Activated naive CD8-positive, alpha-beta T cell treated with anti-CD3 and anti-CD28 coated beads for 36 hours (primary cell): ENCODE measurements at regions not wholly inside any gene's neighbourhood (a gene's known extent, or its start where the extent isn't known, plus 50 kb on each side); places are given as distances from the start of the nearest gene placed in this dataset.
A peak's percentile ranks its signal among the peaks of the same experiment; 100 is the strongest.
"Not testable (repeated sequence)": the region's sequence is repeated elsewhere in the genome, so short reads cannot be mapped to it uniquely, and the experiment has no call there.

Experiments
- DNase-seq: peaks from one replicate; pipeline ENCODE4 v3.0.0; 2021
- H3K27ac Mint-ChIP-seq: one replicate; pipeline ENCODE4 v1.8.0; 2022; ENCODE audit warnings: mild to moderate bottlenecking, moderate library complexity, mixed read lengths
- H3K27me3 Mint-ChIP-seq: one replicate; pipeline ENCODE4 v1.8.0; 2022; ENCODE audit warnings: mild to moderate bottlenecking, mixed read lengths
- H3K36me3 Mint-ChIP-seq: one replicate; pipeline ENCODE4 v1.8.0; 2021; ENCODE audit warnings: mild to moderate bottlenecking, mixed read lengths
- H3K4me1 Mint-ChIP-seq: one replicate; pipeline ENCODE4 v1.8.0; 2021; ENCODE audit warnings: mixed read lengths
- H3K4me3 Mint-ChIP-seq: one replicate; pipeline ENCODE4 v1.8.0; 2022; ENCODE audit warnings: mild to moderate bottlenecking, moderate library complexity, mixed read lengths
- H3K9me3 Mint-ChIP-seq: one replicate; pipeline ENCODE4 v1.8.0; 2022; ENCODE audit warnings: mixed read lengths

DNA sequence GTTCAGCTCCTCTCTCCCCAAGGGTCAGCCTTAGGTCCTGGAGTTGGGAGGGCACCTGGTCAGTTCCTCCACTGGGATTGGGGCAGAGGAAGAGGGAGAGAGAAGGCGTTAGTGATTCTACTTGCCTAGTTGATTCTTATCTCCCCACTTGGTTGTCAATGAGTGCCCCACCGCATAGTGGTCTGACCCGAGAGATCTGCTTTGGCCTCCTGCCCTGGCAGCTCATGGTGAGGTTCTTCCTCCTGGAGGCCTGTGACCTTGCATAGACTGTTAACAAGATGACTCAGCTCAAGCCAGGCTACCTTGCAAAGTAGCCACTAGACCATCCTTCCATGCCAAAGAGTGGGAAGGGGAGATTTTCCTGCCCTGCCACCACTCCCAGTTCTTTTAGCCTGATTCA is 160.6 kb downstream of the TMEM200A start:
- peaks cover 28% of the 10 kb centered on the region for H3K9me3 Mint-ChIP-seq
- no peak for DNase-seq
- no peak overlapping the region for H3K27ac Mint-ChIP-seq
- peaks cover 24% of the 10 kb centered on the region for H3K4me1 Mint-ChIP-seq
- no peaks in the 10 kb centered on the region for H3K27me3 Mint-ChIP-seq
- H3K4me3 Mint-ChIP-seq, result no peak overlapping the region
- peaks cover 8% of the 10 kb centered on the region for H3K36me3 Mint-ChIP-seq

DNA sequence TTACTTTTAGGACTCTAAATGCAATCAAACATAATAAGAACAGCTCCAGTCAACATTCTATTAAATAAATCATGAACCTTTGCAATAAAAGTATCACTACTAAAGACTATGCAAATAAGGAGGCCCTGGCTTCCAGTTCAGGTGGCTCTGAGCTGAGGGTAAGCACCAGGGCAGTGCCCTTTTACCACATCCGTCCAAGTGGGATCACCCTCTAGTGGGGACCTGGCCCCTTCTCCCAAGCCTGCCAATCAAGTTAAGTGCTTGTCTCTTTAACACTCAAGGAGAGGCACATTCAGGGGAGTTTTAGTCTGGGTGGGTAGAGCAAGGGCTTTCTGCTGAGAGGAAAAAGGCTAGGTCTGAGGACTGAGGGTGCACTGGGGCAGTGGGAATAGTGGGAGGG is 161.4 kb downstream of the TMEM200A start:
- Mint-ChIP-seq H3K9me3 (peaks cover 29% of the 10 kb centered on the region), H3K27me3 (no peaks in the 10 kb centered on the region)

DNA sequence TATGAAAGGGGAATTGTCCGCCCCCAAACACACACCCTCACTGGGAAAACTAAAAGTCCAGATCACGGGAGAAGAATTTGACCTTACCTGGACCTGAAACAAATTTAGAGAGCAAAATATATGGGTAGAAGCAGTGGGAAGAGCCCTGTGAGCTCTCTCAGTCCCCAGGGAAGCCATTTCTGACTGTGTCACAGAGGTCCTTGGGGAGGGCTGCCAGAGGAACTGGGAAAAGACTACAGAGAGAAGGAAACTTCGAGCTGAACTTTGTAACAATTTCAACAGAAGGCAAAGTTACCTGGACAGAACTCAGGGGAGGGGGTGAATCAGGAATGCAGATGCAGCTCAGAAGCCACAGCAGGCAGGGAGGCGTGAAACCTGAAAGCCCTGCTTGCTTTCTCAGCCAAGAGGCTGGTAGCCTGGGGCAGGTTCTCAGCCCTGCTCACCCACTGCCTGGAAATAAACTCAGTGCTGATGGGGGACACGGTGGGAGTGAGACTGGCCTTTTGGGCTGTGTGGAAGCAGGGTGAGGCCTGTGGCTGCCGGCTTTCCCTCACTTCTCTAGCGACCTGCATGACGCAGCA is 163.8 kb downstream of the TMEM200A start:
- peaks cover 17% of the 10 kb centered on the region for H3K4me1 Mint-ChIP-seq
- no peaks in the 10 kb centered on the region for H3K27me3 Mint-ChIP-seq
- H3K4me3 Mint-ChIP-seq, result no peak overlapping the region
- no peak overlapping the region for H3K27ac Mint-ChIP-seq
- H3K36me3 Mint-ChIP-seq, result peaks cover 11% of the 10 kb centered on the region
- peaks cover 28% of the 10 kb centered on the region for H3K9me3 Mint-ChIP-seq
- no peak for DNase-seq

More for the DNA sequence above, 161.4 kb downstream of the TMEM200A start:
- Mint-ChIP-seq H3K36me3 (peaks cover 11% of the 10 kb centered on the region), H3K4me3 (no peak overlapping the region), H3K27ac (no peak overlapping the region), H3K4me1 (peaks cover 24% of the 10 kb centered on the region)
- no peak for DNase-seq

DNA sequence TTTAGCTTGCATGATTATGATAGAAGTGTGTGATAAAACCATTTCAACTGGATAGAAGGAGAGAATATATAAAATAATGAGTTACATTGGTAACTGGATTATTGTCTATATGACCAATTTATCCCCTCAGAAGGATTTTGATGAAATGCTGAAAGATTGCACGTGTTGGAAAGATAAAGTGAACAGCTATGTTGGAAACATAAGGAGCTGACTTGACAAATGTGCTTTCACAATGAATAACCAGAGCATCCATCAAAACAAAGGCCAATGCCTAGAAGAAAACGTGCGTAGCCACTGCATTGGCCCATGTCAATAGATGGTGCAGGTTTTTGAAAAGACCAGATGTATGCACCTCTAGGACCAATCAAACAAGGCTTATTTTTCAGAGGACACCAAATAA is 168.8 kb downstream of the TMEM200A start:
- Mint-ChIP-seq H3K9me3 (peaks cover 33% of the 10 kb centered on the region), H3K27ac (no peak overlapping the region), H3K4me3 (no peak overlapping the region), H3K36me3 (peaks cover 26% of the 10 kb centered on the region), H3K4me1 (peaks cover 10% of the 10 kb centered on the region), H3K27me3 (no peaks in the 10 kb centered on the region)
- no peak for DNase-seq

DNA sequence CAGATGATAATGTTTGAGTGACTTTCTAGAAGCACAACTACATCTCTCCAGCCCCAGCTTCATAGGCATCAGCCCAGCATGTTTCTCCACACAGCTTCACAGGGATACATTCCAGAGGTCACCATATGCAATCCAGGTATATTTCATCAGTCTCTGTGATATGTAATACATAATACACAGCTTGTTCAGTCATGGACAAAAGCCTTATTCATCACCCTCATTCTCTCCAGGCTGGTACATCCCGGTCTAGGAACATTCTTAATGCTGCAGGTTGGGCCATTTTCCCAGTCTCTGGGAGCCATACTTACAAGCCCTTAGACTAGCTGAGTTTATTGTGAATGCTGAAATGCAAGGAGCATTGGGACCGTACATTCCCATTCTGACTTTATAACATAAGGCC is 169.4 kb downstream of the TMEM200A start:
- Mint-ChIP-seq H3K27me3 (no peaks in the 10 kb centered on the region), H3K4me1 (peaks cover 10% of the 10 kb centered on the region), H3K36me3 (peaks cover 27% of the 10 kb centered on the region), H3K27ac (no peak overlapping the region), H3K4me3 (no peak overlapping the region), H3K9me3 (peaks cover 33% of the 10 kb centered on the region)
- DNase-seq, result no peak

DNA sequence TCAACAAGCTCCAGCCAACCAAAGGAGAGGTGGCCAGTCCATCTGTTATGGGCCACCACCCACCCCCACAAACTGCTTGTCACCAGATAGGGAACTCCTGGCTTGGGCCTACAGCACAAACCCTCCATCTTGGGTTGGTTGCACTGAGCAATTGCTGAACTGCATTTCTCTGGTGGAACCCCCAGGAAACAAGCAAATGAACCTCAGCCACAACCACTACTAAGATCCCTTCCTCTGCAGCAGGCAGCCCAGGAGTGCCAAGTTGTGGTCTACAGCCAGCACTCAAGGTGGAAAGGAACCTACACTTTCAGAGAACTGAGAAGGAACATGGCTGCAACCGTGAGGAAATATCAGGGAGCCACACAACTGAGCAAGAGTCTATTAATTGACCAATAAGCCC is 171.6 kb downstream of the TMEM200A start:
- Mint-ChIP-seq H3K4me3 (no peak overlapping the region), H3K27ac (no peak overlapping the region), H3K27me3 (no peaks in the 10 kb centered on the region), H3K4me1 (peaks cover 10% of the 10 kb centered on the region), H3K36me3 (peaks cover 20% of the 10 kb centered on the region), H3K9me3 (peaks cover 26% of the 10 kb centered on the region)
- no peak for DNase-seq

DNA sequence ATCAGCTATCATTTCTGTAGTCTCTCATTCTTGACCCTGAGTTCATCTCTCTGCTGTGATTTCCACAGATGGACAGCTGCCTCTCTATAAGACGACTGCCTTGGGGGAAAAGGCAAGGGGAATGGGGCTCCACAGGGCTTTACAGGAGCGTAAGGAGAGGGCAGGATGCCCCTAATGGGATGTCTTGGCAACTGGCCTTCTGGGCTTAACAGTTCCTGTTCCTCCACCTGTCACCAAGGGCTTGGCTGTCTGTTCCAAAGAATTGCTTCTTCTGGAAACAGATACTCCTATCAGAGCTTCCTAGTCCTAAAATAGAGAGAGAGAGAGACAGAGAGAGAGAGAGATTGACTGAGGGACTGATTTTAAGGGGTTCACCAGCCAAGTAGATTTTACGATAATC is 181.9 kb downstream of the TMEM200A start:
- Mint-ChIP-seq H3K27me3 (no peaks in the 10 kb centered on the region), H3K4me3 (no peak overlapping the region), H3K36me3 (no peaks in the 10 kb centered on the region), H3K9me3 (peaks cover 4% of the 10 kb centered on the region), H3K4me1 (no peaks in the 10 kb centered on the region), H3K27ac (no peak overlapping the region)
- no peak for DNase-seq

DNA sequence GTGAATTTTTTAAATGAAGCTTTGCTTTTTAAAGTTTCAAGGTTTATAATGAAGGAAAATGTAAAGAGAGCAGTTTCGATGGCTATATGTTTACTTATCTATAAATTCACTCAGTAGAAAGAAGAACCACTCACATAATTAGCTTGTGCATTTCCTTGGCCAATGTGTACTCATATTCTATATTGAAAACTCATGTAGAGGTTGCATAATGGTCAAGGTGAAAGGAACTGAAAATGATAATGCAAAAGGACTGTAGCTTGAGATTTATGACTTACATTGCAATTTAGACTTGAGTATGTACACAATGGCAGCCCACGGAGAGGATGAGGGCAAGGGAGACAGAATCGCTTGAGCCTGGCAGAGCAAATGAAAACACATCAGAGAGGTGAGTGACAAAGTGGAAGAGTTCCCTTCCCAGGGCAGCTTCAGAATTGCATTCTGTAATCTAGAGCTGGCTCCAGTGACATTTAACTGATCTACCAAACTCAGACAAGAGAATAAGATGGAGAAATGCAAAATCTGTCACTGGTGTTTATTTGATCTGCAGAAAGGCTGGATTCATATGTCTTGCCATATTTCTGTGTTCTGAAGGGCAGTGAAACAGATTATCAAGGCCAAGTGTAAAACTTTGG is 191.8 kb downstream of the TMEM200A start:
- H3K4me1 Mint-ChIP-seq, result peaks cover 16% of the 10 kb centered on the region
- H3K4me3 Mint-ChIP-seq, result no peak overlapping the region
- H3K9me3 Mint-ChIP-seq, result peaks cover 4% of the 10 kb centered on the region
- no peak for DNase-seq
- peaks cover 1% of the 10 kb centered on the region for H3K36me3 Mint-ChIP-seq
- H3K27ac Mint-ChIP-seq, result no peak overlapping the region
- H3K27me3 Mint-ChIP-seq, result no peaks in the 10 kb centered on the region

DNA sequence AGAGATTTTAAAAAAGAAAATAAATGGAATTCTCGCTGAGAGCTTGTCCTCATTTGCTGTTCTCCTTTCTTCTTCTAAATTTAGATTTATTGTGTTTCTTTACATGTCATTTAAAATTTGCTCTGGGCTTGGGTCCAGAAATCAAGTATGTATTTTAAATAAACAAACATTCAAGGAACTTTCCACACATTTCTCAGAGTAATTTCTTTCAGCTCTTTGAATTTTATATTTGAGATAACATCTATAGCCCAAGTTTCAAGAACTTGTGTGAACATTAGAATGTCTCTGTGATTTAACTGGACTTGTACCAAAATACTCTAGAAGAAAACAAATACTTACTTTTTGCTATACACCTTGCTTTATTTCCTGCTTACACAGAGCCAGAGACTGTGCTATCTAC is 192.3 kb downstream of the TMEM200A start:
- Mint-ChIP-seq H3K9me3 (peaks cover 4% of the 10 kb centered on the region), H3K4me1 (peaks cover 16% of the 10 kb centered on the region), H3K36me3 (peaks cover 1% of the 10 kb centered on the region), H3K4me3 (no peak overlapping the region), H3K27me3 (no peaks in the 10 kb centered on the region), H3K27ac (no peak overlapping the region)
- DNase-seq, result no peak

DNA sequence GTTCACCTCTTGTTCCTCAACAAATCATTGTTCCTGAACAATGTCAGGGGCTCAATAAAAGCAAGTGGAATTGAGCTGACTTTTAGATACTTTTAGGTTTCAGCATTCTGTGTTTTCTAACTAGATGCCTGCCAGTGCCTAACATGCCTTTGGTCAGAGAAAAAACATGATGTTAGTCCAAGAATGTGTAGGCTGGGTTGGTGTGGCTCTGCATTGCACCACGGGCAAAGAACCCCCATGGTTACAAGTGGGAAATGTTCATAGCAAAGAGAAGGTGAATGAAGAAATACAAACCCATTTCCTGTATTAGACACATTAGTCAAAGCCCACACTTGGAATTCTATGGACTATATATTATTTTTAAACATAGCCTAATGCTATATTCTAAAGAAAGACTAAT is 193.3 kb downstream of the TMEM200A start:
- peaks cover 4% of the 10 kb centered on the region for H3K9me3 Mint-ChIP-seq
- no peak overlapping the region for H3K27ac Mint-ChIP-seq
- no peak for DNase-seq
- no peaks in the 10 kb centered on the region for H3K27me3 Mint-ChIP-seq
- H3K36me3 Mint-ChIP-seq, result peaks cover 1% of the 10 kb centered on the region
- peaks cover 16% of the 10 kb centered on the region for H3K4me1 Mint-ChIP-seq
- no peak overlapping the region for H3K4me3 Mint-ChIP-seq

DNA sequence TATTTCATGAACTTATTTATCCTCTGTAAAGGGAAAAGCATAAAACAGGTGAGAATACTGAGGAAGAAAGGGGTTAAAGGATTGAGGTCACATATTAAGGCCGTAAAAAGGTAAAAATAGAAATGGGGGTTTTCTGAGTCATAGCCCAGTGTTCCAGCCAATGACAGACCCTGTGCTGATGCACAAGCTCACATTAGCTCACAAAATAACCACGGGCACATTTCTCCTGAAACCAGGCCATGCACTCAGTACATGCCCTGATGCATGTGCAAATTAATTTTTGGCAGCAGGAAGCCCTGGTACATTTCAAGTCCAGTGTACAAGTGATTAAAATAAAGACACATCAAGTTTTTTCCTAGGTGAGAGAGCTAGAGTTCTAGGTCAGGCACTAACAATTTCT is 194.4 kb downstream of the TMEM200A start:
- DNase-seq, result no peak
- H3K4me1 Mint-ChIP-seq, result peaks cover 16% of the 10 kb centered on the region
- peaks cover 4% of the 10 kb centered on the region for H3K9me3 Mint-ChIP-seq
- H3K4me3 Mint-ChIP-seq, result no peak overlapping the region
- peaks cover 1% of the 10 kb centered on the region for H3K36me3 Mint-ChIP-seq
- no peak overlapping the region for H3K27ac Mint-ChIP-seq
- no peaks in the 10 kb centered on the region for H3K27me3 Mint-ChIP-seq

DNA sequence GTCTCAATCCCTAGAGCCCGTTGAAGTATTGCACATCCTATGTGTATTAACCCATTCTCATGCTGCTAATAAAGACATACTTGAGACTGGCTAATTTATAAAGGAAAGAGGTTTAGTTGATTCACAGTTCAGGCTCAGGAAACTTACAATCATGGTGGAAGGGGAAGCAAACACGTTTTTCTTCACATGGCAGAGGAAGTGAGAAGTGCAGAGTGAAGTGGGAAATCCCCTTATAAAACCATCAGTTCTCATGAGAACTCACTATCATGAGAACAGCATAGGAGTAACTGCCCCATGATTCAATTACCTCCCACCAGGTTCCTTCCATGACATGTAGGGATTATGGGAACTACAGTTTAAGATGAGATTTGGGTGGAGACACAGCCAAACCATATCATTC is 195.3 kb downstream of the TMEM200A start:
- not testable (repeated sequence) for H3K9me3 Mint-ChIP-seq, H3K4me3 Mint-ChIP-seq, H3K36me3 Mint-ChIP-seq, H3K27me3 Mint-ChIP-seq, DNase-seq
- Mint-ChIP-seq H3K27ac (peak overlapping the region; percentile 69), H3K4me1 (peaks cover 16% of the 10 kb centered on the region)

DNA sequence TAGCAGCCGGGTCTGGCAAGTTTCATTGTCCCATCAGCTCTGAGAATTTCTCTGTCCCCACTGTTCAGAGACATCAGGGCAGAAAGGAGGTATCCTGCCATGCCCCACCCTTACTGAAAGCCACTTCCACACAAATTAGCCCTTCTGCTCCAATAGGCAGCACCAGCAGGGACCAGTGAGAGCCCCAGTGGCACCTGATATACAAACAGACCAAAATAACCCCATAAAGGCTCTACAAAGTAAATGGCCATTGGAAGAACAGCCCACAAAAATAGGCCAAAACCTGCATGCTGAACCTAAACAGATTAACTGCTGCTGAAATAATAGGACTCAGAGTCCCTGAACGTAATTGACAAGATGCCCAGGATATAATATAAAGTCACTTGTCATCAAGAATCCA is 199.9 kb downstream of the TMEM200A start:
- Mint-ChIP-seq H3K27ac (no peak overlapping the region), H3K36me3 (peaks cover 1% of the 10 kb centered on the region), H3K27me3 (no peaks in the 10 kb centered on the region), H3K4me1 (peaks cover 10% of the 10 kb centered on the region), H3K9me3 (peaks cover 2% of the 10 kb centered on the region), H3K4me3 (no peak overlapping the region)
- DNase-seq, result no peak

DNA sequence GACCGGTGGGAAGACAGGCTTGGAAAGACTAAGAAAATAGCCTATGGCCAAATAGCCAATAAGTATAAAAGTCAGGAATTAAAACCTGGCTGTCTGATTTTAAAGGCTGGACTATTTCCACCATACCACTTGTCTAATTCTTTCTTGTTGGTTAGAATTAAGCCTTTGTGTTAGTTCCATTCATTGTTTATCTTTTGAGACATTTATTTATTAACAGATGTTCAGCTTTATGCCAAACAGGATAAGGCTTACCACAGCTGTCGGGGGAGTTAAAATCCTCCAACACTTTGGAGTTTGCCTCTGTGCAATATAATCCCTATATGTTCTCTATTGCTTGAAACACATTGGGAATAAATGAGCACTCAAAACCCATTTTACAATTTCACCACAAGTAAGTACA is 208.3 kb downstream of the TMEM200A start:
- Mint-ChIP-seq H3K4me3 (no peak overlapping the region), H3K36me3 (peaks cover 7% of the 10 kb centered on the region), H3K9me3 (peaks cover 9% of the 10 kb centered on the region), H3K4me1 (peaks cover 31% of the 10 kb centered on the region), H3K27me3 (no peaks in the 10 kb centered on the region), H3K27ac (no peak overlapping the region)
- DNase-seq, result no peak

DNA sequence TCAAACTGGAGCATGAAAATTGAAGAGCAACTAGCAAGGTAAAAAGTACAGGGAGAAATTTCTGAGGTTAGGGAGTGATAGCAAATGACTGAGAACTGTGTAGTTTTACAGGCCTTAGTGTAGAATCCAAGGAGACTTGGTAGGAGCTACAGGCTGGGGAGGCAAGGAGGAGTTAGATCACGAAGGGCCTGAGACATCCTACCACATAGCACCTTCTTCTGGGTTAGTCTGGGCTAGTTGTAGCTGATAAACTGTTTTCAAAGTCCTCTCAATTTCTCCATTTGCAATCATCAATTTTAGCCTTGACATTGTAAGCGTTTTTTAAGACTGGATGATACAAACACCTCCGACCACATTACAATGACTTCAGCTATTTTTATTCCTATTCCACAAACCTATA is 209.7 kb downstream of the TMEM200A start:
- Mint-ChIP-seq H3K36me3 (peaks cover 7% of the 10 kb centered on the region), H3K27me3 (no peaks in the 10 kb centered on the region), H3K27ac (peak overlapping the region; percentile 49), H3K4me1 (peaks cover 33% of the 10 kb centered on the region), H3K4me3 (no peak overlapping the region), H3K9me3 (peaks cover 9% of the 10 kb centered on the region)
- DNase-seq, result no peak

DNA sequence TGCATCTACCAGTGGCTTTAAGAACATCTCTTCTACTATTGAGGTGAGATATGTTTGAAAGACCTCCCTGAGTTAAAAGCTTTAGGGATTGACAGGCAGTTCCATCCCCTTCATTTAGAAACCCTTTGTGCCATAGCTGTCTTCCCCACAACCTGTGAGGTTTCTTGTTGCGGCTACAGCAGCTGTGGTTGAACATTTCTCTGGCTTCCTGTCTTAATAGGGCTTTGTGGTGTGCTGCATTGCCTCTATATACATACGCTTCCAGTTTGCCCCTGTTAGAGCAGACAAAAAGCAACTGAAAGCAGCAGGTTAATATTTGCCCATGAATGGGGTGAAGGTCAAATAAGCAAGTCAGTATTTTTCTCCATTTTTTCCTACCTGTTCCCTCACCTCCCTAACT is 210.2 kb downstream of the TMEM200A start:
- peaks cover 7% of the 10 kb centered on the region for H3K36me3 Mint-ChIP-seq
- peaks cover 33% of the 10 kb centered on the region for H3K4me1 Mint-ChIP-seq
- H3K4me3 Mint-ChIP-seq, result peak overlapping the region; percentile 2
- peaks cover 9% of the 10 kb centered on the region for H3K9me3 Mint-ChIP-seq
- H3K27ac Mint-ChIP-seq, result peak overlapping the region; percentile 64
- H3K27me3 Mint-ChIP-seq, result no peaks in the 10 kb centered on the region
- DNase-seq, result peak; percentile 61
